Testis (tissue), 2 donors: ENCODE measurements at regions not wholly inside any gene's neighbourhood (a gene's known extent, or its start where the extent isn't known, plus 50 kb on each side); places are given as distances from the start of the nearest gene placed in this dataset.

Source experiments
- DNase-seq: peaks from one replicate; pipeline ENCODE4 v3.0.0-alpha.2; 2019
- H3K27ac ChIP-seq, 2 donors: fragments of 200-600 bp; sonication (generic); one replicate each; pipeline ENCODE4 v1.5.1; 2019
- H3K27me3 ChIP-seq: fragments of 200-600 bp; sonication (generic); one replicate; pipeline ENCODE4 v1.5.1; 2019
- H3K36me3 ChIP-seq: fragments of 200-600 bp; sonication (generic); one replicate; pipeline ENCODE4 v1.5.1; 2017; ENCODE audit warnings: low read depth; ENCODE audit errors: missing control alignments
- H3K4me1 ChIP-seq: fragments of 200-600 bp; sonication (generic); one replicate; pipeline ENCODE4 v1.5.1; 2019
- H3K4me3 ChIP-seq, 2 donors: fragments of 200-600 bp; sonication (generic); one replicate each; pipeline ENCODE4 v1.5.1; 2017 to 2019
- H3K9me3 ChIP-seq: fragments of 200-600 bp; sonication (generic); one replicate; pipeline ENCODE4 v1.5.1; 2017
- POLR2A ChIP-seq: fragments of 450-650 bp; IDR thresholded peaks from one replicate; pipeline ENCODE4 v1.6.1; 2017; ENCODE audit warnings: antibody characterized with exemption, mild to moderate bottlenecking, moderate library complexity
- WGBS, 2 donors: methylation state at CpG; one replicate each; pipeline ENCODE4 v1.1.5; 2018; 5-methylcytosine and 5-hydroxymethylcytosine counted together
- intact Hi-C: fragments of 100-400 bp; cut with DNase I; formaldehyde crosslinking; loops from one replicate; pipeline ENCODE4 v1.15.1; 2023; ENCODE audit warnings: low total_unique reads
- TF ChIP-seq, protein P1 (sequence below), 3 experiments: fragments of 450-650 bp in 2 of 3; fragments of 200-600 bp in 1 of 3; sonication (generic) in 1 of 3; IDR thresholded peaks; one replicate each; pipeline ENCODE4 v1.5.1; 2016 to 2019; ENCODE audit warnings: antibody characterized with exemption in 3 of 3, mild to moderate bottlenecking in 2 of 3, moderate library complexity in 1 of 3

DNA sequence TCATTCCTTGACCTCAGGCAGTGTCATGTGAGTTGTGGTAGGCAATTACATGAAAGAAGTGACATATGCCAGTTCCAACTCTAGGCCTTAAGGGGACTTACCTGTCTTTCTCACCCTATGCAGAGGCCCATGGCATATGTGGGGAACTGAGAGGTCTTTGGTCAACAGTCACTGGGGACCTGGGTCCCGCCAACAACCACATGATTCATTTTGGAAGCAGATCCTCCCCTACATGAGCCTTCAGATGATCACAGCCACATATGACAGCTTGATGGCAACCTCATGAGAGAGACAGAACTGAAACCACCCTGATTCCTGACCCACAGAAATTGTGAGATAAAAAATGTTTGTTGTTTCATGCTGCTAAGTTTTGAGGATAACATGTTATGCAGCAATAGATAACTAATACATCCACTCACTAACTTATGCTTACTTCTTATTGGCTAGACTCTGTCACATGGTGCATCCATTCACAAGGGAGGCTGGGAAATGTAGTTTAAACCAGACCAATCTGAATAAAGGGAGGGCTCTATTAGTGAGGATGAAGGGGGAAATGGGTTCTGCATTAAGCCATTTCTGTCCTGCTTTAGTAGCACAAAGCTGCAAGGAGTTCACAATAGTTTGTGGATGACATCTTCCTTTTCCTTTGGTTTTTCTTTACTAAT is 298.2 kb downstream of the HAPSTR1 start:
- WGBS, 2 donors = 100% methylated on average over 1 of the region's 1 CpG
- no peaks in the 10 kb centered on the region for H3K4me1 ChIP-seq
- TF ChIP-seq POLR2A = no peak
- TF ChIP-seq, protein P1, sequence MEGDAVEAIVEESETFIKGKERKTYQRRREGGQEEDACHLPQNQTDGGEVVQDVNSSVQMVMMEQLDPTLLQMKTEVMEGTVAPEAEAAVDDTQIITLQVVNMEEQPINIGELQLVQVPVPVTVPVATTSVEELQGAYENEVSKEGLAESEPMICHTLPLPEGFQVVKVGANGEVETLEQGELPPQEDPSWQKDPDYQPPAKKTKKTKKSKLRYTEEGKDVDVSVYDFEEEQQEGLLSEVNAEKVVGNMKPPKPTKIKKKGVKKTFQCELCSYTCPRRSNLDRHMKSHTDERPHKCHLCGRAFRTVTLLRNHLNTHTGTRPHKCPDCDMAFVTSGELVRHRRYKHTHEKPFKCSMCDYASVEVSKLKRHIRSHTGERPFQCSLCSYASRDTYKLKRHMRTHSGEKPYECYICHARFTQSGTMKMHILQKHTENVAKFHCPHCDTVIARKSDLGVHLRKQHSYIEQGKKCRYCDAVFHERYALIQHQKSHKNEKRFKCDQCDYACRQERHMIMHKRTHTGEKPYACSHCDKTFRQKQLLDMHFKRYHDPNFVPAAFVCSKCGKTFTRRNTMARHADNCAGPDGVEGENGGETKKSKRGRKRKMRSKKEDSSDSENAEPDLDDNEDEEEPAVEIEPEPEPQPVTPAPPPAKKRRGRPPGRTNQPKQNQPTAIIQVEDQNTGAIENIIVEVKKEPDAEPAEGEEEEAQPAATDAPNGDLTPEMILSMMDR (IDR thresholded peaks at IDR 0.05) = no peak
- intact Hi-C loops = no loop called here
- H3K36me3 ChIP-seq = no peaks in the 10 kb centered on the region
- DNase-seq = no peak
- H3K27me3 ChIP-seq = no peaks in the 10 kb centered on the region
- no peak overlapping the region for H3K27ac ChIP-seq
- no peak overlapping the region for H3K4me3 ChIP-seq
- no peaks in the 10 kb centered on the region for H3K9me3 ChIP-seq

DNA sequence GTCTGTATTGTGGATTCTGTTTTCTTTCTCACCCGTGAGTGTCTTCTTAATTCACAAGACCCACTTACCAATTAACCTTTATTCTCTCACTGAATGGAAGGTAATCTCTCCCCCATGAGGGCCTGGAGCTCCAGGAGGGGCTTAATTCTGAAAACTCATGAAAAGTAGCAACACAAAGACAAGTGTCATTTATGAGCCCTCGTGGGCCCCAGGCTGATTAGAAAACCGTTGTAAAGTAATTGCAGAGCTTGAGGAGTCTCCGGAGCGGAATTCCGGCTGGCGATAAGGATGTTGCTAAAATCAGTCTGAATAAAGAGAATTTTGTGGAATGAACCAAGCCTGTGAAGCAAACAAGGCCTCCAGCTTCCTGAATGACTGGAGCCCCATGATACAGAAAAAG is 301.5 kb downstream of the HAPSTR1 start:
- no peak overlapping the region for H3K4me3 ChIP-seq
- no peaks in the 10 kb centered on the region for H3K9me3 ChIP-seq
- peak; percentile 26 for DNase-seq
- H3K27ac ChIP-seq = no peak overlapping the region
- intact Hi-C loops = no loop called here
- 33 to 40% methylated on average over 7 of the region's 7 CpGs for WGBS, 2 donors
- no peaks in the 10 kb centered on the region for H3K27me3 ChIP-seq
- H3K4me1 ChIP-seq = no peaks in the 10 kb centered on the region
- H3K36me3 ChIP-seq = no peaks in the 10 kb centered on the region
- TF ChIP-seq POLR2A = no peak
- TF ChIP-seq, protein P1 (IDR thresholded peaks at IDR 0.05) = no peak

DNA sequence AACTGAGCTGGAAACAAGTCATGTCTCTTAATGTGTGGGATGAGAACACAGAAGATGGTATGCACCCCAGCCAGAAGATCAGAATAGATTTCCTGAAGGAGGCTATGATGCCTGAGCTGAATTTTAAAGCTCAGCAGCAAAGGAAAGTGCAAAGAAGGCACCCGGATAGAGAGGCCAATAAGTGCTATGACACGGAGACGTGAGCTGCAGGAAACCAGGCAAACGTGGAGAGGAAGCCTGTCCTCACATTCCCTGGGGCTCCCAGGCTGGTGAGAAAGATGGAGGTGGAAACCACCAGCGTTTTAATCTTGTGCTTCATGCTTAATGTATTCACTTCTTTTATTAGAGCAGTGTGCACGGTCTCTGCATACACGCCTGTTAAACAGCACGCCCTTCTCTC is 302.1 kb downstream of the HAPSTR1 start:
- H3K27me3 ChIP-seq = no peaks in the 10 kb centered on the region
- no peak for DNase-seq
- no peak overlapping the region for H3K27ac ChIP-seq
- intact Hi-C loops = no loop called here
- WGBS, 2 donors = 73 to 74% methylated on average over 8 of the region's 8 CpGs
- H3K9me3 ChIP-seq = no peaks in the 10 kb centered on the region
- TF ChIP-seq, protein P1 (IDR thresholded peaks at IDR 0.05) = no peak
- no peak for TF ChIP-seq POLR2A
- H3K4me3 ChIP-seq = no peak overlapping the region
- H3K36me3 ChIP-seq = no peaks in the 10 kb centered on the region
- H3K4me1 ChIP-seq = no peaks in the 10 kb centered on the region

DNA sequence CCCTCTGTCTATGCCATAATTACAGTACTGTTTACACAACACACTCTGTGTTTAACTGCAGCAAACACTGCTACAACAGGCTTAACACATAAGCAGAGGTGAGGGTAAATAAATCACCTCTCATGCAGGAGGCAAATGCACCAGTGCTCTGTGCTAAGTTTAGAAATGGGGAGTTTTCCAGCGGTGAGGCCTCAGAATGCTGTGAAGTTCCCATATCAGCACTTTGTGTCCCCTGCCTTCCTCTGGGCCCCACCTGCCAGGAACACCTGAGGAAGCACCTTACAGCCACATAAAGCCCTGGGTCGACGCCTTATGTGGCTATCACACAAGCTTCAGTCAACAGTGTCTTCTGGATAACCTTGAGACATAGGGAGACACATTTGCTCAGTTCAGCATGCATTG is 304.5 kb downstream of the HAPSTR1 start:
- WGBS, 2 donors = 54 to 63% methylated on average over 3 of the region's 3 CpGs
- TF ChIP-seq, protein P1 (IDR thresholded peaks at IDR 0.05) = no peak
- no peak for TF ChIP-seq POLR2A

DNA sequence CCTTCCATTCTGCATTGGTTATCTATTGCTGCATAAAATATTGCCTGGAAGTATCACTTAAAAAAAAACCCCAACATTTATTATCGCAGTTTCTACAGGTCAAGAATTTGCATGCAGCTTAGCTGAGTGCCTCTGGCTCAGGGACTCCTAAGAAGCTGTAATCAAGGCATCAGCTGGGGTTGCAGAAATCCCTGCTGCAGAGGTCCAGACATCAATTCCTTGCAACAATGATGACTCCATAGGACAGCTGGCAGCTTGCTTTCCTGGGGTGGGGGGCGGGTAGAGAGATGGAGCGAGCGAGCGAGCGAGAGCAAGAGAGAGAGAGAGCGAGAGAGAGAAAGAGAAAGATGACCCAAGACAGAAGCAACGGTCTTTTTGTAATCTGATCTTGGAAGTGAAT is 308.1 kb downstream of the HAPSTR1 start:
- Histone ChIP-seq H3K9me3 (no peaks in the 10 kb centered on the region), H3K4me3 (no peak overlapping the region), H3K27me3 (no peaks in the 10 kb centered on the region), H3K4me1 (no peaks in the 10 kb centered on the region), H3K36me3 (no peaks in the 10 kb centered on the region), H3K27ac (no peak overlapping the region)
- TF ChIP-seq POLR2A = no peak
- TF ChIP-seq, protein P1 (IDR thresholded peaks at IDR 0.05) = no peak
- DNase-seq = no peak
- WGBS, 2 donors = 66 to 71% methylated on average over 8 of the region's 8 CpGs
- intact Hi-C loops = no loop called here

More for the DNA sequence above, 304.5 kb downstream of the HAPSTR1 start:
- no peaks in the 10 kb centered on the region for H3K27me3 ChIP-seq
- no peak overlapping the region for H3K27ac ChIP-seq
- intact Hi-C loops = no loop called here
- H3K9me3 ChIP-seq = no peaks in the 10 kb centered on the region
- H3K4me1 ChIP-seq = no peaks in the 10 kb centered on the region
- no peaks in the 10 kb centered on the region for H3K36me3 ChIP-seq
- no peak overlapping the region for H3K4me3 ChIP-seq
- no peak for DNase-seq
